ENCODE measurements at regions not wholly inside any gene's neighbourhood (a gene's known extent, or its start where the extent isn't known, plus 50 kb on each side); places are given as distances from the start of the nearest gene placed in this dataset.

GRCh38 chrX:124502599-124502998 is 156.2 kb downstream of the SH2D1A start:
- TF ChIP-seq, protein P1, sequence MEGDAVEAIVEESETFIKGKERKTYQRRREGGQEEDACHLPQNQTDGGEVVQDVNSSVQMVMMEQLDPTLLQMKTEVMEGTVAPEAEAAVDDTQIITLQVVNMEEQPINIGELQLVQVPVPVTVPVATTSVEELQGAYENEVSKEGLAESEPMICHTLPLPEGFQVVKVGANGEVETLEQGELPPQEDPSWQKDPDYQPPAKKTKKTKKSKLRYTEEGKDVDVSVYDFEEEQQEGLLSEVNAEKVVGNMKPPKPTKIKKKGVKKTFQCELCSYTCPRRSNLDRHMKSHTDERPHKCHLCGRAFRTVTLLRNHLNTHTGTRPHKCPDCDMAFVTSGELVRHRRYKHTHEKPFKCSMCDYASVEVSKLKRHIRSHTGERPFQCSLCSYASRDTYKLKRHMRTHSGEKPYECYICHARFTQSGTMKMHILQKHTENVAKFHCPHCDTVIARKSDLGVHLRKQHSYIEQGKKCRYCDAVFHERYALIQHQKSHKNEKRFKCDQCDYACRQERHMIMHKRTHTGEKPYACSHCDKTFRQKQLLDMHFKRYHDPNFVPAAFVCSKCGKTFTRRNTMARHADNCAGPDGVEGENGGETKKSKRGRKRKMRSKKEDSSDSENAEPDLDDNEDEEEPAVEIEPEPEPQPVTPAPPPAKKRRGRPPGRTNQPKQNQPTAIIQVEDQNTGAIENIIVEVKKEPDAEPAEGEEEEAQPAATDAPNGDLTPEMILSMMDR (conservative IDR thresholded peaks at IDR 0.05; ENCODE audit: low read depth, low read length) = no peak
- TF ChIP-seq POLR2A (IDR thresholded peaks at IDR 0.05; ENCODE audit: low read depth, low read length) = no peak
- no peak for TF ChIP-seq BHLHE40 (IDR thresholded peaks at IDR 0.05; ENCODE audit: low read depth, low read length)
- TF ChIP-seq RCOR1 (IDR thresholded peaks at IDR 0.05; ENCODE audit: insufficient replicate concordance, low read length) = no peak
- no peak for TF ChIP-seq RFX5 (IDR thresholded peaks at IDR 0.05; ENCODE audit: low read depth, low read length)
- TF ChIP-seq FOS (IDR thresholded peaks at IDR 0.05; ENCODE audit: low read depth, low read length) = no peak
- TF ChIP-seq ELK1 (IDR thresholded peaks at IDR 0.05; ENCODE audit: borderline replicate concordance, low read depth, low read length) = no peak
- no peak for TF ChIP-seq CHD1 (IDR thresholded peaks at IDR 0.05; ENCODE audit: low read depth, low read length)
- TF ChIP-seq, protein P2, sequence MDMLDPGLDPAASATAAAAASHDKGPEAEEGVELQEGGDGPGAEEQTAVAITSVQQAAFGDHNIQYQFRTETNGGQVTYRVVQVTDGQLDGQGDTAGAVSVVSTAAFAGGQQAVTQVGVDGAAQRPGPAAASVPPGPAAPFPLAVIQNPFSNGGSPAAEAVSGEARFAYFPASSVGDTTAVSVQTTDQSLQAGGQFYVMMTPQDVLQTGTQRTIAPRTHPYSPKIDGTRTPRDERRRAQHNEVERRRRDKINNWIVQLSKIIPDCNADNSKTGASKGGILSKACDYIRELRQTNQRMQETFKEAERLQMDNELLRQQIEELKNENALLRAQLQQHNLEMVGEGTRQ (IDR thresholded peaks at IDR 0.05; ENCODE audit: low read depth, low read length) = no peak
